ENCODE measurements at regions not wholly inside any gene's neighbourhood (a gene's known extent, or its start where the extent isn't known, plus 50 kb on each side); places are given as distances from the start of the nearest gene placed in this dataset.

DNA sequence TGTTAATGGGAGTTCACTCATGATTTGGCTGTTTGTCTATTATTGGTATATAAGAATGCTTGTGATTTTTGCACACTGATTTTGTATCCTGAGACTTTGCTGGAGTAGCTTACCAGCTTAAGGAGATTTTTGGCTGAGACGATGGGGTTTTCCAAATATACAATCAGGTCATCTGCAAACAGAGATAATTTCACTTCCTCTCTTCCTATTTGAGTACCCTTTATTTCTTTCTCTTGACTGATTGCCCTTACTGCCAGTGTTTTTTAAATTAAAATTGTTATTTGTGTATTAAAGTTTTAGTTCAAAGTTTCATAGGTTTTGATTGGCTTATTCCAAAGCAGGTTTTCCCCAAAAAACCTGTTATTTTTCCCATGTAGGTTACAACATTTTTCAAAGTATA, 390.5 kb upstream of the RBMS3 start:
- TF ChIP-seq, protein P1, sequence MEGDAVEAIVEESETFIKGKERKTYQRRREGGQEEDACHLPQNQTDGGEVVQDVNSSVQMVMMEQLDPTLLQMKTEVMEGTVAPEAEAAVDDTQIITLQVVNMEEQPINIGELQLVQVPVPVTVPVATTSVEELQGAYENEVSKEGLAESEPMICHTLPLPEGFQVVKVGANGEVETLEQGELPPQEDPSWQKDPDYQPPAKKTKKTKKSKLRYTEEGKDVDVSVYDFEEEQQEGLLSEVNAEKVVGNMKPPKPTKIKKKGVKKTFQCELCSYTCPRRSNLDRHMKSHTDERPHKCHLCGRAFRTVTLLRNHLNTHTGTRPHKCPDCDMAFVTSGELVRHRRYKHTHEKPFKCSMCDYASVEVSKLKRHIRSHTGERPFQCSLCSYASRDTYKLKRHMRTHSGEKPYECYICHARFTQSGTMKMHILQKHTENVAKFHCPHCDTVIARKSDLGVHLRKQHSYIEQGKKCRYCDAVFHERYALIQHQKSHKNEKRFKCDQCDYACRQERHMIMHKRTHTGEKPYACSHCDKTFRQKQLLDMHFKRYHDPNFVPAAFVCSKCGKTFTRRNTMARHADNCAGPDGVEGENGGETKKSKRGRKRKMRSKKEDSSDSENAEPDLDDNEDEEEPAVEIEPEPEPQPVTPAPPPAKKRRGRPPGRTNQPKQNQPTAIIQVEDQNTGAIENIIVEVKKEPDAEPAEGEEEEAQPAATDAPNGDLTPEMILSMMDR (conservative IDR thresholded peaks at IDR 0.05; ENCODE audit: low read depth, low read length): no peak
- no peak for DNase-seq (ENCODE audit: low read depth)
- no peak overlapping the region for H3K4me3 ChIP-seq (ENCODE audit: low read length)

GRCh38 chr3:28891485-28891884, 389.4 kb upstream of the RBMS3 start:
- TF ChIP-seq, protein P1 (conservative IDR thresholded peaks at IDR 0.05; ENCODE audit: low read depth, low read length): no peak
- DNase-seq (ENCODE audit: low read depth): no peak
- H3K4me3 ChIP-seq (ENCODE audit: low read length): no peak overlapping the region

- no peak for DNase-seq (ENCODE audit: low read depth)
- no peak overlapping the region for H3K4me3 ChIP-seq (ENCODE audit: low read length)
- TF ChIP-seq, protein P1 (conservative IDR thresholded peaks at IDR 0.05; ENCODE audit: low read depth, low read length): no peak
Observed at GRCh38 chr3:28900301-28900700, 380.6 kb upstream of the RBMS3 start.

GRCh38 chr3:28901018-28901417, 379.9 kb upstream of the RBMS3 start:
- TF ChIP-seq, protein P1 (conservative IDR thresholded peaks at IDR 0.05; ENCODE audit: low read depth, low read length): no peak
- no peak overlapping the region for H3K4me3 ChIP-seq (ENCODE audit: low read length)
- DNase-seq (ENCODE audit: low read depth): no peak

- DNase-seq (ENCODE audit: low read depth): no peak
- H3K4me3 ChIP-seq (ENCODE audit: low read length): no peak overlapping the region
- TF ChIP-seq, protein P1 (conservative IDR thresholded peaks at IDR 0.05; ENCODE audit: low read depth, low read length): no peak
Observed at GRCh38 chr3:28903171-28903601, 377.7 kb upstream of the RBMS3 start.

DNA sequence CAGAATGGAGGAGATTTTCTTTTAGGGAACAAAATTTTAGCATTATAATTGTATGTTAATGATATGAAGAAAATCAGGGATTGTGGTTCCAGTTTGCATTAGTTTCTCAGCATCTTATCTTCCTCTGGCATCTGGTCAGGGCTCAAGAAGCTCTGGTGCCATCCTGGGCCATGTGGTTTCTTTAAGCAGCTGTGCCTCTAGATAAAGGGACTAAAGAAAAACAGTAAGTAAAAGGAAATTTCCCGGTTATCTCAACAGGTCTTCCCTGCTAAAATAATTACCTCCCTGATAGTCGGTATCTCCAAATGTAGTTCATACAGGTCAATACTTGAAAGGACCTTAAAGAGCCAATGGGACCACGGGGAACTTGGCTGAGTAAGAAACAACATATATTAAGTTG, 375.1 kb upstream of the RBMS3 start:
- TF ChIP-seq, protein P1 (conservative IDR thresholded peaks at IDR 0.05; ENCODE audit: low read depth, low read length): no peak
- DNase-seq (ENCODE audit: low read depth): no peak

GRCh38 chr3:28906561-28907310, 374.1 kb upstream of the RBMS3 start:
- DNase-seq (ENCODE audit: low read depth): no peak
- TF ChIP-seq, protein P1 (conservative IDR thresholded peaks at IDR 0.05; ENCODE audit: low read depth, low read length): no peak
- H3K4me3 ChIP-seq (ENCODE audit: low read length): no peak overlapping the region

More for the DNA sequence above, 375.1 kb upstream of the RBMS3 start:
- H3K4me3 ChIP-seq (ENCODE audit: low read length): no peak overlapping the region

Measured in retinal pigment epithelial cell (primary cell).